SU-DHL-6 (cell line): ENCODE measurements at regions not wholly inside any gene's neighbourhood (a gene's known extent, or its start where the extent isn't known, plus 50 kb on each side); places are given as distances from the start of the nearest gene placed in this dataset.

Experiments
- EZH2phosphoT487 ChIP-seq: fragments of 200-600 bp; sonication (generic), shearing (Covaris generic); conservative IDR thresholded peaks from 2 replicates; pipeline ENCODE4 v1.6.1; 2018; ENCODE audit warnings: mild to moderate bottlenecking, antibody characterized with exemption, low read length, moderate library complexity, mixed read lengths
- TF ChIP-seq, protein P1 (sequence below): fragments of 200-600 bp; sonication (generic); IDR thresholded peaks from one replicate; pipeline ENCODE4 v1.5.1; 2017; ENCODE audit warnings: antibody characterized with exemption, mild to moderate bottlenecking, low read length, moderate library complexity; ENCODE audit not compliant: insufficient read depth, poor library complexity, severe bottlenecking

DNA sequence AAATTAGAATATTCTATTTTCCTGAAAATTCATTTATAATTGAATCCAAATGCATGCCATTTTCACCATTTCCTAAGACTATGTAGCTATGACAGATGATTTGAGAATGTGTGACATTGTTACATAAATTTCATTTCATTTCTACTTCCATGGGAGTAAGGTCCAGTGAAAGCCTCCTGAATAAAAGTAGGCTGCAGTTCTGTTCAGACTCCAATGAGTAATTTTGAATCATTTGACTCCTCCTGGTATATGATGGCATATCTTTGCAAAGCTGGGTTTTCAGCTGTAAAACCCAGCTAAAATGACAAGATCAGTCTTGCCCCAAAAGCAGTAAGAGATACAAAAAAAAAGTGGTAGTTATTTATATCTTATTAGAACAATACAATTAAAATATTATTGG, 101.0 kb upstream of the DNAJC10 start:
- TF ChIP-seq, protein P1, sequence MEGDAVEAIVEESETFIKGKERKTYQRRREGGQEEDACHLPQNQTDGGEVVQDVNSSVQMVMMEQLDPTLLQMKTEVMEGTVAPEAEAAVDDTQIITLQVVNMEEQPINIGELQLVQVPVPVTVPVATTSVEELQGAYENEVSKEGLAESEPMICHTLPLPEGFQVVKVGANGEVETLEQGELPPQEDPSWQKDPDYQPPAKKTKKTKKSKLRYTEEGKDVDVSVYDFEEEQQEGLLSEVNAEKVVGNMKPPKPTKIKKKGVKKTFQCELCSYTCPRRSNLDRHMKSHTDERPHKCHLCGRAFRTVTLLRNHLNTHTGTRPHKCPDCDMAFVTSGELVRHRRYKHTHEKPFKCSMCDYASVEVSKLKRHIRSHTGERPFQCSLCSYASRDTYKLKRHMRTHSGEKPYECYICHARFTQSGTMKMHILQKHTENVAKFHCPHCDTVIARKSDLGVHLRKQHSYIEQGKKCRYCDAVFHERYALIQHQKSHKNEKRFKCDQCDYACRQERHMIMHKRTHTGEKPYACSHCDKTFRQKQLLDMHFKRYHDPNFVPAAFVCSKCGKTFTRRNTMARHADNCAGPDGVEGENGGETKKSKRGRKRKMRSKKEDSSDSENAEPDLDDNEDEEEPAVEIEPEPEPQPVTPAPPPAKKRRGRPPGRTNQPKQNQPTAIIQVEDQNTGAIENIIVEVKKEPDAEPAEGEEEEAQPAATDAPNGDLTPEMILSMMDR: no peak
- no peak for TF ChIP-seq EZH2phosphoT487
